IMR-90 (cell line): ENCODE measurements at regions not wholly inside any gene's neighbourhood (a gene's known extent, or its start where the extent isn't known, plus 50 kb on each side); places are given as distances from the start of the nearest gene placed in this dataset.

Source experiments
- ATAC-seq: fragments of 200-7000 bp; cut with Tn5 transposase; 2 replicates; pipeline ENCODE4 v1.9.1; 2020; ENCODE audit warnings: low read depth, mild to moderate bottlenecking, moderate library complexity
- BruUV-seq: library from RNA; stranded (reverse); fragments of 400-500 nt; replicated peaks from 2 replicates; lab custom pipeline; 2021; lab: Mats Ljungman, UMichigan
- CTCF ChIA-PET: fragments of 300-600 bp; formaldehyde crosslinking; extraction: SDS; loops from one replicate; lab custom pipeline; 2021; ENCODE audit warnings: antibody characterized with exemption; lab: Yijun Ruan, JAX
- POLR2A ChIA-PET: fragments of 300-600 bp; sonication (Branson Sonifier 250); formaldehyde crosslinking; loops from one replicate; lab custom pipeline; 2022; ENCODE audit warnings: antibody characterized with exemption; ENCODE audit not compliant: unreplicated experiment; lab: Charles Lee
- DNase-seq: peaks from one replicate; pipeline ENCODE4 v3.0.0; 2013
- H2AFZ ChIP-seq: replicated peaks from 2 replicates; pipeline ENCODE3; 2013; ENCODE audit warnings: low read length, mild to moderate bottlenecking; ENCODE audit not compliant: poor library complexity
- H2AK5ac ChIP-seq: 2 replicates; pipeline ENCODE4 v1.6.1; 2013; ENCODE audit warnings: low read depth, low read length, inconsistent platforms
- H2AK9ac ChIP-seq: replicated peaks from 2 replicates; pipeline ENCODE3; 2013; ENCODE audit warnings: mild to moderate bottlenecking, low read depth, low read length, moderate library complexity; ENCODE audit not compliant: poor library complexity
- H2BK120ac ChIP-seq: 2 replicates; pipeline ENCODE4 v1.6.1; 2013; ENCODE audit warnings: low read depth, low read length, inconsistent platforms
- H2BK15ac ChIP-seq: 3 replicates; pipeline ENCODE4 v1.6.1; 2013; ENCODE audit warnings: low read depth, low read length, inconsistent platforms
- H2BK20ac ChIP-seq: 2 replicates; pipeline ENCODE4 v1.6.1; 2013; ENCODE audit warnings: low read depth, mild to moderate bottlenecking, inconsistent platforms, low read length, moderate library complexity
- H2BK5ac ChIP-seq: 2 replicates; pipeline ENCODE4 v1.6.1; 2013; ENCODE audit warnings: mild to moderate bottlenecking, low read depth, low read length, inconsistent platforms; ENCODE audit not compliant: poor library complexity, severe bottlenecking
- H3K14ac ChIP-seq: replicated peaks from 2 replicates; pipeline ENCODE4 v1.6.1; 2013; ENCODE audit warnings: low read depth, low read length, inconsistent platforms
- H3K18ac ChIP-seq: 2 replicates; pipeline ENCODE4 v1.6.1; 2013; ENCODE audit warnings: low read depth, low read length, control low read depth
- H3K23ac ChIP-seq: 2 replicates; pipeline ENCODE4 v1.6.1; 2013; ENCODE audit warnings: low read depth, low read length, inconsistent platforms
- H3K27ac ChIP-seq: 2 replicates; pipeline ENCODE4 v1.5.1; 2013; ENCODE audit warnings: mild to moderate bottlenecking, control low read depth, low read length; ENCODE audit not compliant: insufficient read depth
- H3K27me3 ChIP-seq: 2 replicates; pipeline ENCODE4 v1.6.1; 2013; ENCODE audit warnings: low read length; ENCODE audit not compliant: control insufficient read depth, insufficient read depth
- H3K36me3 ChIP-seq: 2 replicates; pipeline ENCODE4 v1.6.1; 2013; ENCODE audit warnings: low read length, mixed read lengths; ENCODE audit not compliant: control insufficient read depth, insufficient read depth
- H3K4ac ChIP-seq: 2 replicates; pipeline ENCODE4 v1.6.1; 2013; ENCODE audit warnings: low read depth, low read length, inconsistent platforms
- H3K4me1 ChIP-seq: 2 replicates; pipeline ENCODE4 v1.6.1; 2013; ENCODE audit warnings: low read length, mixed read lengths; ENCODE audit not compliant: control insufficient read depth, insufficient read depth
- H3K4me2 ChIP-seq: 2 replicates; pipeline ENCODE4 v1.6.1; 2013; ENCODE audit warnings: low read depth, mild to moderate bottlenecking, control low read depth, low read length, moderate library complexity
- H3K4me3 ChIP-seq: 2 replicates; pipeline ENCODE4 v1.5.1; 2013; ENCODE audit warnings: low read depth, mild to moderate bottlenecking, control low read depth, low read length, moderate library complexity; ENCODE audit not compliant: insufficient read depth
- H3K56ac ChIP-seq: 2 replicates; pipeline ENCODE4 v1.6.1; 2013; ENCODE audit warnings: low read length, inconsistent platforms; ENCODE audit not compliant: insufficient read depth; ENCODE audit errors: extremely low read depth
- H3K79me1 ChIP-seq, 2 experiments: 2 replicates each; pipeline ENCODE4 v1.6.1; 2013; ENCODE audit warnings: low read length in 2 of 2, inconsistent platforms in 1 of 2, low read depth in 1 of 2
- H3K9ac ChIP-seq: 2 replicates; pipeline ENCODE4 v1.6.1; 2013; ENCODE audit warnings: low read depth, low read length, control low read depth
- H3K9me1 ChIP-seq: 2 replicates; pipeline ENCODE4 v1.6.1; 2013; ENCODE audit warnings: low read length, inconsistent platforms; ENCODE audit not compliant: insufficient read depth
- H3K9me3 ChIP-seq: 2 replicates; pipeline ENCODE4 v1.6.1; 2013; ENCODE audit warnings: low read length; ENCODE audit not compliant: control insufficient read depth, insufficient read depth
- H4K20me1 ChIP-seq: 2 replicates; pipeline ENCODE4 v1.6.1; 2013; ENCODE audit warnings: low read length, inconsistent platforms; ENCODE audit not compliant: insufficient read depth
- H4K5ac ChIP-seq: 2 replicates; pipeline ENCODE4 v1.6.1; 2013; ENCODE audit warnings: mild to moderate bottlenecking, low read depth, low read length, control low read depth
- H4K8ac ChIP-seq, 2 experiments: 2 replicates each; pipeline ENCODE4 v1.6.1; 2013; ENCODE audit warnings: low read depth in 2 of 2, low read length in 2 of 2, control low read depth in 1 of 2, inconsistent platforms in 1 of 2
- H4K91ac ChIP-seq: 2 replicates; pipeline ENCODE4 v1.6.1; 2013; ENCODE audit warnings: low read depth, low read length, inconsistent platforms; ENCODE audit not compliant: insufficient read depth
- BHLHE40 ChIP-seq: fragments of 150-350 bp; IDR thresholded peaks from 2 replicates; pipeline ENCODE4 v1.6.1; 2016; ENCODE audit warnings: mild to moderate bottlenecking, low read depth, low read length
- CEBPB ChIP-seq: IDR thresholded peaks from 2 replicates; pipeline ENCODE4 v1.6.1; 2012; ENCODE audit warnings: low read depth, low read length, improper control_type of control experiment
- CHD1 ChIP-seq: IDR thresholded peaks from 2 replicates; pipeline ENCODE4 v1.6.1; 2012; ENCODE audit warnings: low read depth, low read length, improper control_type of control experiment
- CTCF ChIP-seq: conservative IDR thresholded peaks from 2 replicates; pipeline ENCODE4 v1.5.1; 2012; ENCODE audit warnings: mild to moderate bottlenecking, low read depth, low read length, improper control_type of control experiment
- FOS ChIP-seq: fragments of 150-350 bp; IDR thresholded peaks from 2 replicates; pipeline ENCODE4 v1.6.1; 2016; ENCODE audit warnings: low read depth, low read length
- NFE2L2 ChIP-seq: fragments of 150-350 bp; IDR thresholded peaks from 2 replicates; pipeline ENCODE4 v1.6.1; 2016; ENCODE audit warnings: low read depth, mild to moderate bottlenecking, low read length
- POLR2A ChIP-seq: IDR thresholded peaks from 2 replicates; pipeline ENCODE4 v1.6.1; 2012; ENCODE audit warnings: mild to moderate bottlenecking, low read depth, low read length
- RAD21 ChIP-seq: IDR thresholded peaks from 2 replicates; pipeline ENCODE4 v1.6.1; 2012; ENCODE audit warnings: low read length, improper control_type of control experiment
- RCOR1 ChIP-seq: IDR thresholded peaks from 2 replicates; pipeline ENCODE4 v1.6.1; 2012; ENCODE audit warnings: mild to moderate bottlenecking, low read length, improper control_type of control experiment; ENCODE audit not compliant: insufficient replicate concordance
- SMC3 ChIP-seq: fragments of 150-350 bp; IDR thresholded peaks from 2 replicates; pipeline ENCODE4 v1.6.1; 2016; ENCODE audit warnings: low read depth, mild to moderate bottlenecking, antibody characterized with exemption, low read length, moderate library complexity
- WGBS, 2 experiments: methylation state at CpG; one replicate each; pipeline versions ENCODE4 v1.1.5 to v1.1.7; 2013; ENCODE audit warnings: missing lambda C conversion rate in 2 of 2; ENCODE audit not compliant: insufficient read length in 1 of 2; ENCODE audit errors: extremely low coverage in 2 of 2; 5-methylcytosine and 5-hydroxymethylcytosine counted together
- dilution Hi-C: fragments of 300-500 bp; cut with HindIII; formaldehyde crosslinking; loops from one replicate; pipeline ENCODE4 v1.14.3; 2018; ENCODE audit warnings: low sequenced_read_pairs; ENCODE audit not compliant: unreplicated experiment
- in situ Hi-C: fragments of 300-500 bp; cut with MboI; formaldehyde crosslinking; loops from 3 replicates; pipeline ENCODE4 v1.14.3; 2019; ENCODE audit warnings: low sequenced_read_pairs, inconsistent platforms, mixed read lengths
- intact Hi-C: fragments of 100-400 bp; cut with micrococcal nuclease; formaldehyde crosslinking; loops from 2 replicates; pipeline ENCODE4 v1.10.0; 2022
- TF ChIP-seq, protein P1 (sequence below): fragments of 150-350 bp; IDR thresholded peaks from 2 replicates; pipeline ENCODE4 v1.6.1; 2016; ENCODE audit warnings: low read depth, mild to moderate bottlenecking, low read length, moderate library complexity, borderline replicate concordance

- Histone ChIP-seq H3K9ac (no peak overlapping the region), H3K36me3 (no peaks in the 10 kb centered on the region), H2AK5ac (no peak overlapping the region), H2BK20ac (no peak overlapping the region), H3K4me2 (no peak overlapping the region), H3K9me3 (no peaks in the 10 kb centered on the region), H2AK9ac (no peak overlapping the region), H3K14ac (no peak overlapping the region), H3K4ac (no peak overlapping the region), H3K56ac (no peak overlapping the region), H3K27ac (no peak overlapping the region), H3K79me1 (no peaks in the 10 kb centered on the region), H3K4me3 (no peak overlapping the region), H3K9me1 (no peaks in the 10 kb centered on the region), H2AFZ (no peak overlapping the region), H2BK120ac (no peak overlapping the region), H4K8ac (no peak overlapping the region), H3K18ac (no peak overlapping the region), H4K20me1 (no peaks in the 10 kb centered on the region), H2BK15ac (no peak overlapping the region), H4K5ac (no peak overlapping the region), H3K27me3 (no peaks in the 10 kb centered on the region; the same call in 1 of the 2 replicates), H2BK5ac (no peak overlapping the region), H3K4me1 (no peaks in the 10 kb centered on the region), H4K91ac (no peak overlapping the region), H3K23ac (no peak overlapping the region)
- ChIA-PET CTCF (no interaction called here), POLR2A (no interaction called here)
- DNase-seq = no peak
- dilution Hi-C loops = no loop called here
- in situ Hi-C loops = no loop called here
- no CpG with 5 or more reads among the region's 4 CpGs for WGBS, 2 experiments
- intact Hi-C loops = no loop called here
- no peak for ATAC-seq
- TF ChIP-seq BHLHE40 = no peak
- no peak for TF ChIP-seq CTCF
- no peak for TF ChIP-seq CEBPB
- no peak for TF ChIP-seq NFE2L2
- TF ChIP-seq, protein P1, sequence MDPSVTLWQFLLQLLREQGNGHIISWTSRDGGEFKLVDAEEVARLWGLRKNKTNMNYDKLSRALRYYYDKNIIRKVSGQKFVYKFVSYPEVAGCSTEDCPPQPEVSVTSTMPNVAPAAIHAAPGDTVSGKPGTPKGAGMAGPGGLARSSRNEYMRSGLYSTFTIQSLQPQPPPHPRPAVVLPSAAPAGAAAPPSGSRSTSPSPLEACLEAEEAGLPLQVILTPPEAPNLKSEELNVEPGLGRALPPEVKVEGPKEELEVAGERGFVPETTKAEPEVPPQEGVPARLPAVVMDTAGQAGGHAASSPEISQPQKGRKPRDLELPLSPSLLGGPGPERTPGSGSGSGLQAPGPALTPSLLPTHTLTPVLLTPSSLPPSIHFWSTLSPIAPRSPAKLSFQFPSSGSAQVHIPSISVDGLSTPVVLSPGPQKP = no peak
- TF ChIP-seq SMC3 = no peak
- TF ChIP-seq RAD21 = no peak
- TF ChIP-seq CHD1 = no peak
- TF ChIP-seq POLR2A = no peak
- TF ChIP-seq RCOR1 = no peak
- TF ChIP-seq FOS = no peak
- no TSS peak for BruUV-seq
These were observed 322.6 kb upstream of the SLC30A5 start for GRCh38 chr5:68771221-68771620.
